CD4-positive, alpha-beta T cell treated with Interleukin-15 for 4 hours (primary cell): ENCODE measurements at regions not wholly inside any gene's neighbourhood (a gene's known extent, or its start where the extent isn't known, plus 50 kb on each side); places are given as distances from the start of the nearest gene placed in this dataset.
"Not testable (repeated sequence)": the region's sequence is repeated elsewhere in the genome, so short reads cannot be mapped to it uniquely, and the experiment has no call there.

Experiments used
- DNase-seq: peaks from one replicate; pipeline ENCODE4 v3.0.0-alpha.2; 2020; ENCODE audit warnings: low spot score

GRCh38 chr10:28445516-28445915 lies 87.4 kb upstream of the WAC start:
- DNase-seq: no peak

GRCh38 chr10:28449382-28449781 lies 83.5 kb upstream of the WAC start:
- no peak for DNase-seq

- no peak for DNase-seq
Observed at GRCh38 chr10:28449926-28450325, 83.0 kb upstream of the WAC start.

- no peak for DNase-seq
Observed at GRCh38 chr10:28453926-28454325, 79.0 kb upstream of the WAC start.

- no peak for DNase-seq
Observed at GRCh38 chr10:28457110-28457509, 75.8 kb upstream of the WAC start.

- DNase-seq: not testable (repeated sequence)
Observed at GRCh38 chr10:28457873-28458272, 75.0 kb upstream of the WAC start.

- no peak for DNase-seq
Observed at GRCh38 chr10:28459453-28460144, 73.3 kb upstream of the WAC start.

- DNase-seq: no peak
Observed at GRCh38 chr10:28463141-28463540, 69.8 kb upstream of the WAC start.

GRCh38 chr10:28463676-28464395 lies 69.1 kb upstream of the WAC start:
- DNase-seq: no peak

- DNase-seq: no peak
Observed at GRCh38 chr10:28467615-28468014, 65.3 kb upstream of the WAC start.

- no peak for DNase-seq
Observed at GRCh38 chr10:28468707-28469483, 64.0 kb upstream of the WAC start.

- no peak for DNase-seq
Observed at GRCh38 chr10:28470873-28471651, 61.9 kb upstream of the WAC start.

GRCh38 chr10:28471652-28472050 lies 61.3 kb upstream of the WAC start:
- no peak for DNase-seq

- DNase-seq: no peak
Observed at GRCh38 chr10:28478646-28479045, 54.3 kb upstream of the WAC start.

GRCh38 chr10:28479425-28479865 lies 53.5 kb upstream of the WAC start:
- DNase-seq: no peak

- DNase-seq: no peak
Observed at GRCh38 chr10:28479927-28480627, 52.8 kb upstream of the WAC start.

GRCh38 chr10:28480628-28480965 lies 52.3 kb upstream of the WAC start:
- no peak for DNase-seq

- not testable (repeated sequence) for DNase-seq
Observed at GRCh38 chr10:28481346-28481745, 51.6 kb upstream of the WAC start.

- DNase-seq: no peak
Observed at GRCh38 chr10:28481968-28482367, 51.0 kb upstream of the WAC start.
